ENCODE measurements at regions not wholly inside any gene's neighbourhood (a gene's known extent, or its start where the extent isn't known, plus 50 kb on each side); places are given as distances from the start of the nearest gene placed in this dataset.
A peak's percentile ranks its signal among the peaks of the same experiment; 100 is the strongest.

GRCh38 chr1:70528590-70529333, 117.7 kb downstream of the CTH start:
- H3K4me3 Mint-ChIP-seq, result no peak overlapping the region
- no peaks in the 10 kb centered on the region for H3K4me1 Mint-ChIP-seq
- ChIA-PET POLR2A (no interaction called here), CTCF (interaction anchor here (1.0 kb wide), 1 partner anchor 42 kb away, joined by 5 read pairs; no protein-coding TSS in a partner anchor)
- no peaks in the 10 kb centered on the region for H3K36me3 Mint-ChIP-seq (ENCODE audit: low read depth)
- H3K27me3 Mint-ChIP-seq, result peaks cover 22% of the 10 kb centered on the region
- peak; percentile 8 for DNase-seq
- no peak overlapping the region for H3K27ac Mint-ChIP-seq
- no peaks in the 10 kb centered on the region for H3K9me3 Mint-ChIP-seq

- POLR2A ChIA-PET, result no interaction called here
- CTCF ChIA-PET, result no interaction called here
- DNase-seq, result no peak
- H3K9me3 Mint-ChIP-seq, result no peaks in the 10 kb centered on the region
- H3K36me3 Mint-ChIP-seq (ENCODE audit: low read depth), result no peaks in the 10 kb centered on the region
- H3K4me1 Mint-ChIP-seq, result no peaks in the 10 kb centered on the region
- peaks cover 14% of the 10 kb centered on the region for H3K27me3 Mint-ChIP-seq
- H3K27ac Mint-ChIP-seq, result no peak overlapping the region
- no peak overlapping the region for H3K4me3 Mint-ChIP-seq
Measured at GRCh38 chr1:70536708-70537366, 125.8 kb downstream of the CTH start.

- Mint-ChIP-seq H3K4me3 (no peak overlapping the region), H3K4me1 (no peaks in the 10 kb centered on the region), H3K27ac (no peak overlapping the region), H3K27me3 (peaks cover 21% of the 10 kb centered on the region), H3K36me3 (ENCODE audit: low read depth) (no peaks in the 10 kb centered on the region), H3K9me3 (no peaks in the 10 kb centered on the region)
- ChIA-PET POLR2A (no interaction called here), CTCF (no interaction called here)
- DNase-seq, result no peak
Measured at GRCh38 chr1:70537788-70538187, 126.7 kb downstream of the CTH start.

DNA sequence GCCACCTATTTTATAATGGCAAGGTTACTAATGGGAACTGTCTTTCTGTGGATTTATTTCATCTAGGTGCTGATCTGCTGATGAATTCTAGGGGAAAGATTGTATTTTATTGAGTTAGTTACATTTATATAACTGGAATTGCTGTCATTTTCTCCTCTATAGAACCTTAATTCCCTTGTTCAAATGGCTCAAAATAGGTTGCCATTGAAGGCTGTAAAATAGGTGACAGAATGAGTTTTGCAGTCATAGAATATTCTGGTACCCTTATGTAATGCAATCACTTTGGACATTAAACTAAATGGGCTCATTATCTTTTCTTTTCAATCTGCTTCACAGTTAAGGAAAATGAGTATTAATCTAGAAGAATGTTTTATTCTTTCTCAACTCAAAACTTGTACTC, 131.0 kb downstream of the CTH start:
- Mint-ChIP-seq H3K9me3 (no peaks in the 10 kb centered on the region), H3K4me3 (no peak overlapping the region), H3K27ac (no peak overlapping the region), H3K36me3 (ENCODE audit: low read depth) (no peaks in the 10 kb centered on the region), H3K4me1 (no peaks in the 10 kb centered on the region), H3K27me3 (peaks cover 17% of the 10 kb centered on the region)
- no peak for DNase-seq
- CTCF ChIA-PET, result no interaction called here
- POLR2A ChIA-PET, result no interaction called here

- Mint-ChIP-seq H3K9me3 (no peaks in the 10 kb centered on the region), H3K27ac (no peak overlapping the region), H3K27me3 (peaks cover 15% of the 10 kb centered on the region), H3K36me3 (ENCODE audit: low read depth) (no peaks in the 10 kb centered on the region), H3K4me1 (no peaks in the 10 kb centered on the region), H3K4me3 (no peak overlapping the region)
- DNase-seq, result no peak
- POLR2A ChIA-PET, result no interaction called here
- CTCF ChIA-PET, result no interaction called here
Measured at GRCh38 chr1:70542856-70543255, 131.8 kb downstream of the CTH start.

- H3K36me3 Mint-ChIP-seq (ENCODE audit: low read depth), result no peaks in the 10 kb centered on the region
- ChIA-PET CTCF (no interaction called here), POLR2A (no interaction called here)
- H3K9me3 Mint-ChIP-seq, result no peaks in the 10 kb centered on the region
- no peak overlapping the region for H3K27ac Mint-ChIP-seq
- H3K4me1 Mint-ChIP-seq, result no peaks in the 10 kb centered on the region
- no peak overlapping the region for H3K4me3 Mint-ChIP-seq
- DNase-seq, result no peak
- H3K27me3 Mint-ChIP-seq, result peaks cover 16% of the 10 kb centered on the region
Measured at GRCh38 chr1:70546726-70547125, 135.7 kb downstream of the CTH start.

DNA sequence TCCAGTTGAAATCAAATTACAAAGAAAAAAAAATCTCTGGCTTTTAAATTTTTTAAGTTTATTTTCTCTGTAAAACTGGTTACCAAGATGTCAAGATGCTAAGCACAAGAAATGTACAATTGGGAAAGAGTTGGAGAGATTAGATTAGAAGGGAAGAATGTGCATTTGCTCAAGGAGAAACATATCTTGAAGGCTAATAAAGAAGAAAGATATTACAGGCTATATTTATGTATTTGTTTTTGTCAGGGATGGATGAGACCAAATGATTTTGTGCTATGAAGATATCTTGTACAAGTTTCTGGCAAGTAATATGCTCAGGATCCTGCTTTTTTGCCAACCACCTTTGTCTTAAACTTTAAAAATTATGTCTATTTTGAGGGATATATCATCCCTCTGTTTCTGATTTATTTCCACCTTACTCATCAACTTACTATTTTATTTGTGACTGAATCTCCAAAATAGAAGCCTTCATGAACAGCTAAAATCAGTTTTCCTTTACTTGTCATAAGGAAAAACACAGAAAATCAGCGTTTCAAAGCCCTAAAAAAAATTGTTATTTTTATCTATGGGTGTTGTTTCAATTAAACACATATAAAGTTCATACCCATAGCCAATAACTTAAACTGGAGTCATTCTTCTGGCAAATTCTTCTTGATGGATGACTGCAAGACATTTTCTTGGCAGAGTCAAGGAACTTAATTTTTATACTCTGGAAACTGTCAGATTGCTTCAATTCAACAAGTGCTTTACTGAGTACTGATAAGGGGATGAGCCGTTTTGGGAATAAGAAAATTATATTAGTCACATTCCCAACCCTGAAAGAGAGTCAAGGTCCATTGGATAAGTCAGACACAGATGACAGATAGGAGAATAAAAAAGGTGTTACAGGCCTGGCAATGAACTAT, 141.8 kb downstream of the CTH start:
- CTCF ChIA-PET, result no interaction called here
- Mint-ChIP-seq H3K27ac (no peak overlapping the region), H3K36me3 (ENCODE audit: low read depth) (no peaks in the 10 kb centered on the region), H3K27me3 (peaks cover 13% of the 10 kb centered on the region), H3K4me1 (no peaks in the 10 kb centered on the region), H3K4me3 (no peak overlapping the region), H3K9me3 (no peaks in the 10 kb centered on the region)
- DNase-seq, result no peak
- POLR2A ChIA-PET, result no interaction called here

GRCh38 chr1:70553567-70553956, 142.5 kb downstream of the CTH start:
- CTCF ChIA-PET, result no interaction called here

GRCh38 chr1:70554341-70554740, 143.3 kb downstream of the CTH start:
- CTCF ChIA-PET, result no interaction called here
- H3K4me3 Mint-ChIP-seq, result no peak overlapping the region
- DNase-seq, result no peak
- H3K9me3 Mint-ChIP-seq, result no peaks in the 10 kb centered on the region
- H3K27me3 Mint-ChIP-seq, result peaks cover 8% of the 10 kb centered on the region
- POLR2A ChIA-PET, result no interaction called here
- H3K27ac Mint-ChIP-seq, result no peak overlapping the region
- H3K4me1 Mint-ChIP-seq, result no peaks in the 10 kb centered on the region
- H3K36me3 Mint-ChIP-seq (ENCODE audit: low read depth), result no peaks in the 10 kb centered on the region

More at GRCh38 chr1:70553567-70553956, 142.5 kb downstream of the CTH start:
- Mint-ChIP-seq H3K36me3 (ENCODE audit: low read depth) (no peaks in the 10 kb centered on the region), H3K4me1 (no peaks in the 10 kb centered on the region), H3K4me3 (no peak overlapping the region), H3K9me3 (no peaks in the 10 kb centered on the region), H3K27me3 (peaks cover 8% of the 10 kb centered on the region), H3K27ac (no peak overlapping the region)
- DNase-seq, result no peak
- POLR2A ChIA-PET, result no interaction called here

DNA sequence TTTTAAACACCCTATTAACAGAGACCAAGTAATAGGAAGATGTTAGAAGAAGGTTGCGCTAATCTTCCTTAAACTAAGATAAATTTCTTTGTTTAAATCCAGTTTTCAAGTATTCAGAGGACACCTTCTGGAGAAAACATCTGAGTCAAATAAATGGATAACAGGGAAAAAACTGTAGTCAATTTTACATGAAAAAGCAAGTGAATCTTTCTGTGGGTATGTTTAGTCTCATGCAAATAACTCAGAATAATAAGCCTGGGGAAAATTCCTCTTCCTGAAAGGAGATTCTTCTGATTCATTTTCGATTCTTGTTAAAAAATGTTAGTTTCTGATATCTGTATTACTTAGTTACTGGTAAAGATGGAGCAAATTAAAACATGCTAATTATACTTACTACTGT, 145.5 kb downstream of the CTH start:
- Mint-ChIP-seq H3K9me3 (no peaks in the 10 kb centered on the region), H3K4me3 (no peak overlapping the region), H3K27ac (no peak overlapping the region), H3K27me3 (peaks cover 6% of the 10 kb centered on the region), H3K36me3 (ENCODE audit: low read depth) (no peaks in the 10 kb centered on the region), H3K4me1 (no peaks in the 10 kb centered on the region)
- ChIA-PET POLR2A (no interaction called here), CTCF (no interaction called here)
- DNase-seq, result no peak

DNA sequence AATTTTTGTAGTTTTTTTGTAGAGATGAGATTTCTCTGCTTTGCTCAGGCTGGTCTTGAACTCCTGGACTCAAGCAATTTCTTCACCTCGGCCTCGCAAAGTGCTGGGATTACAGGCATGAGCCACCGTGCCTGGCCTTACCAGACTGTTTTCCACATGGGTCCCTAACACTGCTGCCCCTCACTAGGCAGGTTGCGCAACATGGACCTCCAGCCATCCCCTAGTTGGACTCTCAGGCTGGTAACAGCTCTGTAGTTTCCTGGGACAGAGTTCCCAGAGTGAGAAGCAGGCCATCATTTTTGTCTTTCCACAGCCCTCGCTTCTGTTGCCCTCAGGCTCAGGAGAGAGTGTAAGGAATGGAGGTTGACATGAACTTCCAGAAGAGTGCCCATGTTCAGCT, 156.1 kb downstream of the CTH start:
- Mint-ChIP-seq H3K4me3 (no peak overlapping the region), H3K9me3 (no peaks in the 10 kb centered on the region), H3K27ac (no peak overlapping the region), H3K4me1 (no peaks in the 10 kb centered on the region), H3K27me3 (peaks cover 10% of the 10 kb centered on the region), H3K36me3 (ENCODE audit: low read depth) (no peaks in the 10 kb centered on the region)
- POLR2A ChIA-PET, result no interaction called here
- no peak for DNase-seq
- CTCF ChIA-PET, result no interaction called here

DNA sequence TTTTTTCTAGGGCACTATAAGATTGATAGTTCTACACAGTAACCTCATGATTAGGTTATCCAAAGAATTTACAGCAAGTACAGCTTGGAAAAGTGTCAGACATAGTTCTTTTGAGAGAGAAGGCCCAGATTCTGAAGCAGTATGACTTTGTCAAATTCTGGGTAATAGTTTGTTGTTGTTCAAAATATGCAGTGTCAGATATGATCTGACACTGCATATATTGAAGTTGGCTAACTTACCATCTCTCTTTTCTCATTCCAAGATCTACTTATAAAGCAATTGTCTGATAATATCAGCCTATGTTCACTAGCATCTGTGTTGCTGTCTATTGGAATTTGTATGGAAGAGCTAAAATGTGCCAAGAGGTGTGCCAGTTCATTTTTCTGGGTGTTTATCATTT, 160.1 kb downstream of the CTH start:
- CTCF ChIA-PET, result no interaction called here
- Mint-ChIP-seq H3K27me3 (peaks cover 9% of the 10 kb centered on the region), H3K27ac (no peak overlapping the region), H3K36me3 (ENCODE audit: low read depth) (no peaks in the 10 kb centered on the region), H3K4me3 (no peak overlapping the region), H3K9me3 (no peaks in the 10 kb centered on the region), H3K4me1 (no peaks in the 10 kb centered on the region)
- POLR2A ChIA-PET, result no interaction called here
- no peak for DNase-seq

- H3K4me3 Mint-ChIP-seq, result no peak overlapping the region
- DNase-seq, result no peak
- peaks cover 9% of the 10 kb centered on the region for H3K27me3 Mint-ChIP-seq
- no peaks in the 10 kb centered on the region for H3K4me1 Mint-ChIP-seq
- no peaks in the 10 kb centered on the region for H3K9me3 Mint-ChIP-seq
- CTCF ChIA-PET, result no interaction called here
- H3K27ac Mint-ChIP-seq, result no peak overlapping the region
- no peaks in the 10 kb centered on the region for H3K36me3 Mint-ChIP-seq (ENCODE audit: low read depth)
- POLR2A ChIA-PET, result no interaction called here
Measured at GRCh38 chr1:70573317-70573843, 162.3 kb downstream of the CTH start.
